GM23338 (cell line): ENCODE measurements at regions not wholly inside any gene's neighbourhood (a gene's known extent, or its start where the extent isn't known, plus 50 kb on each side); places are given as distances from the start of the nearest gene placed in this dataset.
A peak's percentile ranks its signal among the peaks of the same experiment; 100 is the strongest.

Experiments used
- ATAC-seq: fragments of 200-7000 bp; cut with Tn5 transposase; 3 replicates; pipeline ENCODE4 v1.9.1; 2020
- DNase-seq: peaks from one replicate; pipeline ENCODE4 v3.0.0-alpha.2; 2015; ENCODE audit warnings: low spot score
- H2AFZ ChIP-seq: fragments of 200-600 bp; sonication (generic); 2 replicates; pipeline ENCODE4 v1.8.0; 2016; ENCODE audit warnings: antibody characterized with exemption, mild to moderate bottlenecking, moderate library complexity
- H3F3A ChIP-seq: fragments of 200-600 bp; sonication (generic); replicated peaks from 2 replicates; pipeline ENCODE4 v1.8.0; 2017; ENCODE audit warnings: antibody characterized with exemption, mixed run types, low read depth
- H3K27ac ChIP-seq: fragments of 200-600 bp; sonication (generic); 2 replicates; pipeline ENCODE4 v1.6.1; 2016; ENCODE audit warnings: low read depth
- H3K27me3 ChIP-seq: fragments of 200-600 bp; sonication (generic); 2 replicates; pipeline ENCODE4 v1.8.0; 2016; ENCODE audit warnings: mild to moderate bottlenecking, mixed run types, moderate library complexity; ENCODE audit not compliant: insufficient read depth
- H3K36me3 ChIP-seq: fragments of 200-600 bp; sonication (generic); 2 replicates; pipeline ENCODE4 v1.8.0; 2016; ENCODE audit warnings: mild to moderate bottlenecking; ENCODE audit not compliant: insufficient read depth
- H3K4me1 ChIP-seq: fragments of 200-600 bp; sonication (generic); 2 replicates; pipeline ENCODE4 v1.8.0; 2016; ENCODE audit warnings: mild to moderate bottlenecking, moderate library complexity; ENCODE audit not compliant: insufficient read depth
- H3K4me2 ChIP-seq: fragments of 200-600 bp; sonication (generic); 2 replicates; pipeline ENCODE4 v1.7.1; 2017; ENCODE audit warnings: mixed run types
- H3K4me3 ChIP-seq: fragments of 200-600 bp; sonication (generic); 2 replicates; pipeline ENCODE4 v1.6.1; 2016; ENCODE audit warnings: mixed run types
- H3K79me2 ChIP-seq: fragments of 200-600 bp; sonication (generic); replicated peaks from 2 replicates; pipeline ENCODE4 v1.8.0; 2017; ENCODE audit warnings: mild to moderate bottlenecking; ENCODE audit not compliant: insufficient read depth
- H3K9me2 ChIP-seq: fragments of 200-600 bp; sonication (generic); 2 replicates; pipeline ENCODE4 v1.8.0; 2017; ENCODE audit not compliant: insufficient read depth
- H4K20me1 ChIP-seq: fragments of 200-600 bp; sonication (generic); replicated peaks from 2 replicates; pipeline ENCODE4 v1.8.0; 2017; ENCODE audit warnings: mild to moderate bottlenecking; ENCODE audit not compliant: insufficient read depth
- H3K27ac Mint-ChIP-seq: 2 replicates; pipeline ENCODE4 v1.8.0; 2020; ENCODE audit warnings: inconsistent platforms, mild to moderate bottlenecking, moderate library complexity, mixed read lengths
- H3K27me3 Mint-ChIP-seq: 3 replicates; pipeline ENCODE4 v1.8.0; 2022; ENCODE audit warnings: low read depth, mild to moderate bottlenecking, moderate library complexity, mixed read lengths, inconsistent platforms; ENCODE audit not compliant: insufficient read depth, poor library complexity
- H3K36me3 Mint-ChIP-seq: 3 replicates; pipeline ENCODE4 v1.8.0; 2021; ENCODE audit warnings: low read depth, mild to moderate bottlenecking, inconsistent platforms, moderate library complexity, mixed read lengths
- H3K4me1 Mint-ChIP-seq: 3 replicates; pipeline ENCODE4 v1.8.0; 2020; ENCODE audit warnings: mild to moderate bottlenecking, inconsistent platforms, mixed read lengths
- H3K4me3 Mint-ChIP-seq: 3 replicates; pipeline ENCODE4 v1.8.0; 2021; ENCODE audit warnings: moderate library complexity, mild to moderate bottlenecking, inconsistent platforms, mixed read lengths
- H3K9me3 Mint-ChIP-seq: 3 replicates; pipeline ENCODE4 v1.8.0; 2020; ENCODE audit warnings: moderate library complexity, mild to moderate bottlenecking, inconsistent platforms, mixed read lengths
- CTCF ChIP-seq, 2 experiments: fragments of 200-600 bp in 1 of 2; sonication (generic) in 1 of 2; conservative IDR thresholded peaks; 2 replicates each; pipeline versions ENCODE4 v1.5.1 to v1.6.1; 2016 to 2017; ENCODE audit warnings: antibody characterized with exemption in 2 of 2, low read depth in 2 of 2, mild to moderate bottlenecking in 2 of 2, moderate library complexity in 1 of 2
- ETS1 ChIP-seq: IDR thresholded peaks from 2 replicates; pipeline ENCODE4 v1.6.1; 2016; ENCODE audit warnings: antibody characterized with exemption
- EZH2 ChIP-seq: fragments of 200-600 bp; sonication (generic); IDR thresholded peaks from one replicate; pipeline ENCODE4 v1.8.0; 2017; ENCODE audit warnings: antibody characterized with exemption, mild to moderate bottlenecking, low read depth; ENCODE audit not compliant: unreplicated experiment
- JUNB ChIP-seq: IDR thresholded peaks from one replicate; pipeline ENCODE4 v1.6.1; 2016; ENCODE audit warnings: antibody characterized with exemption; ENCODE audit not compliant: unreplicated experiment
- REST ChIP-seq: IDR thresholded peaks from one replicate; pipeline ENCODE4 v1.6.1; 2018; ENCODE audit warnings: antibody characterized with exemption; ENCODE audit not compliant: unreplicated experiment
- STAT1 ChIP-seq: IDR thresholded peaks from one replicate; pipeline ENCODE4 v1.6.1; 2016; ENCODE audit warnings: antibody characterized with exemption; ENCODE audit not compliant: unreplicated experiment
- ZNF114 ChIP-seq: fragments of 250-450 bp; sonication (Bioruptor Pico); IDR thresholded peaks from 2 replicates; pipeline ENCODE4 v1.5.0; 2020; ENCODE audit warnings: mild to moderate bottlenecking, moderate library complexity
- ZNF462 ChIP-seq: fragments of 250-450 bp; sonication (Bioruptor Pico); IDR thresholded peaks from 2 replicates; pipeline ENCODE4 v1.5.0; 2020; ENCODE audit warnings: mild to moderate bottlenecking, moderate library complexity

GRCh38 chr4:31290836-31291235 lies 570.7 kb downstream of the PCDH7 start:
- peaks cover 11% of the 10 kb centered on the region; the same call in 1 of the 2 replicates for H3K4me1 ChIP-seq
- peak overlapping the region; percentile 40; the same call in 2 of the 3 replicates for H3K4me3 Mint-ChIP-seq
- H3K9me3 Mint-ChIP-seq = peaks cover 18% of the 10 kb centered on the region

More at GRCh38 chr4:31290836-31291235, 570.7 kb downstream of the PCDH7 start:
- Histone ChIP-seq H3K4me3 (no peak overlapping the region), H3K36me3 (no peaks in the 10 kb centered on the region), H3K27ac (peak overlapping the region; percentile 7; the same call in 1 of the 2 replicates), H3K4me2 (peak overlapping the region; percentile 0; the same call in 1 of the 2 replicates), H3F3A (no peaks in the 10 kb centered on the region), H3K9me2 (no peaks in the 10 kb centered on the region), H3K27me3 (no peaks in the 10 kb centered on the region), H3K79me2 (no peaks in the 10 kb centered on the region), H4K20me1 (no peaks in the 10 kb centered on the region), H2AFZ (no peak overlapping the region)
- Mint-ChIP-seq H3K27me3 (no peaks in the 10 kb centered on the region), H3K36me3 (peaks cover 24% of the 10 kb centered on the region; the same call in 2 of the 3 replicates), H3K4me1 (peaks cover 21% of the 10 kb centered on the region), H3K27ac (peak overlapping the region; percentile 85)
- ATAC-seq (peak; percentile 79), DNase-seq (peak; percentile 59)
- TF ChIP-seq CTCF (conservative IDR thresholded peaks at IDR 0.05; ENCODE audit: low read depth in 2 of 2) = no peak
- no peak for TF ChIP-seq EZH2
- no peak for TF ChIP-seq ZNF114 (CRISPR knock-in tag)
- no peak for TF ChIP-seq ZNF462 (CRISPR knock-in tag)
- TF ChIP-seq REST = no peak
- no peak for TF ChIP-seq JUNB
- no peak for TF ChIP-seq STAT1
- TF ChIP-seq ETS1 = no peak
